ENCODE measurements at regions not wholly inside any gene's neighbourhood (a gene's known extent, or its start where the extent isn't known, plus 50 kb on each side); places are given as distances from the start of the nearest gene placed in this dataset.
"Not testable (repeated sequence)": the region's sequence is repeated elsewhere in the genome, so short reads cannot be mapped to it uniquely, and the experiment has no call there.

DNA sequence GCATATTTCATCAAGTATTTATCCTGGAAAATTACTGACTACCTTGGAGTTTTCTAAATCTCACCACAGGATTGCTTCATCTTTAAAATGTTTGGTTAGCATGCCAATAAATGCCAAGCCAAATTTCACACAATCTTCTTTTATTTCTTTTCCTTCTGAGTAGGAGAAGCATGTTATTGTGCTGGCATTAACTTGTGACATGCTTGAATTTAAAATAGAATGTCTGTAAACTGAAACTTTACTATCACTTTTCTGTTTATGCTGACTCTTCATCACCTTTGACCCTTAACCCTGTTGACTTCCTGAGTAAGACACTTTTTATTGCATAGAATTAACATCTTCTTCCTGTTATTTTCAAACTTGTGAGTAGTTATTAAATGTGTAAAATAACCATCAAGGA lies 56.2 kb upstream of the LRRTM4 start:
- DNase-seq (ENCODE audit: low spot score), result no peak

DNA sequence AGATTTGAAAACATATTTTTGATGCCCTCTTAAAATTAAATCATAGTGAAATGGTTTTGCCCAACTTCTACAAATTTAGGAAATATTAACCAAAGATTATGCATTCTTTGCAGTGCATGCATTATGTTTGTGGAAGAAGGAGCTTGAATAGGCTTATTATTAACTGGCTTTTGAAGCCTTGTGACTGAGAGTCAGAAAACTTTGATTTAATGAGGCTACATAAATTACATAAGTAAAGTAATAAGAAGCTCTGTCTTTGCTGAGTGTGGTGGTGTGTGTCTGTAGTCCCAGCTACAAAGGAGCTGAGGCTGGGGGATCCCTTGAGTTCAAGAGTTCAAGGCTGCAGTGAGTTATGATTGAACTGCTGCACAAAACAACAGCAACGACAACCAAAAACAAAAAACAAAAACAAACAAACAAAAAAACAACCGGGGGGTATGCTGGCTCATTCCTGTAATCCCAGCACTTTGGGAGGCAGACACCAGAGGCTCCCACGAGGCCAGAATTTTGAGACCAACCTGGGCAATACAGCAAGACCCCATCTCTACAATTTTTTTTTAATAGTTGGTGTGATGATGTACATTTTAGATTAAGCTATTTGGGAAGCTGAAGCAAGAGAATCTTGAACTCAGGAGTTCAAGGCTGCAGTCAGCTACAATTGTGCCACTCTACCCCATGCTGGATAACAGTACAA lies 57.0 kb upstream of the LRRTM4 start:
- DNase-seq (ENCODE audit: low spot score), result no peak

DNA sequence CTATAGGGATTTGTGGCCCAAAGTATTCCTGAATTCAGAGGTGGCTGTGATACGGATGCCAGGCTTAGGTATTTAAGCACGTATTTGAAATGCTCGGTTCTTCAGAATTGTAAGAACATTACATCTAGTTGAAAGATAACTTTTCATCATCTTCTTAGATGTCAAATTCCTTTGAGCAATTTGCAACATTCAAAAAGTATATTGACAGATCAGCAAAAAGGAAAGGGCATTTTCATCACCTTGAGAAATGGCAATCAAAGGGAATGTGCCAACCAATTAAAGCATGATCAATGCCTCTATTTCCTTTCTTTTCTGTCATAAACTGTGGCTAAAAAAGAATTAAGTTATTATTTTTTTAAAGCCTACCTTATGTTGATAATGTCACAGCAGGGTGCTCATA lies 66.3 kb upstream of the LRRTM4 start:
- DNase-seq (ENCODE audit: low spot score), result no peak

DNA sequence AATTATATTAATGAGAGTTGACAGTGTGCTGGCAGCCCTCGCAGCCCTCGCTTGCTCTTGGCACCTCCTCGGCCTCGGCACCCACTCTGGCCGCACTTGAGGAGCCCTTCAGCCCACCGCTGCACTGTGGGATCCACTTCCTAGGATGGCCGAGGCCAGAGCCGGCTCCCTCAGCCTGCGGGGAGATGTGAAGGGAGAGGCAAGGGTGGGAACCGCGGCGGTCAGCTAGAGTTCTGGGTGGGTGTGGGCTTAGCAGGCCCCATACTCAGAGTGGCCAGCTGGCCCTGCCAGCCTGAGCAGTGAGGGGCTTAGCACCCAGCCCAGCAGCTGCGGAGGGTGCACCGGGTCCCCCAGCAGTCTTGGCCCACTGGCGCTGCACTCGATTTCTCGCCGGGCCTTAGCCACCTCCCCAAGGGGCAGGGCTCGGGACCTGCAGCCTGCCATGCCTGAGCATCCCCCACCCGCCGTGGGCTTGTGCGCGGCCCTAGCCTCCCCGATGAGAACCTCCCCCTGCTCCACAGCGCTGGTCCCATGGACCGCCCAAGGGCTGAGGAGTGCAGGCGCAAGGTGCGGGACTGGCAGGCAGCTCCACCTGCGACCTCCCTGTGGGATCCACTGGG lies 68.2 kb upstream of the LRRTM4 start:
- peak; percentile 34 for DNase-seq (ENCODE audit: low spot score)

GRCh38 chr2:77592955-77593354 lies 70.8 kb upstream of the LRRTM4 start:
- DNase-seq (ENCODE audit: low spot score), result peak; percentile 73

GRCh38 chr2:77602771-77603170 lies 80.6 kb upstream of the LRRTM4 start:
- DNase-seq (ENCODE audit: low spot score), result no peak

GRCh38 chr2:77604953-77605929 lies 83.1 kb upstream of the LRRTM4 start:
- no peak for DNase-seq (ENCODE audit: low spot score)

GRCh38 chr2:77608510-77608909 lies 86.3 kb upstream of the LRRTM4 start:
- DNase-seq (ENCODE audit: low spot score), result no peak

DNA sequence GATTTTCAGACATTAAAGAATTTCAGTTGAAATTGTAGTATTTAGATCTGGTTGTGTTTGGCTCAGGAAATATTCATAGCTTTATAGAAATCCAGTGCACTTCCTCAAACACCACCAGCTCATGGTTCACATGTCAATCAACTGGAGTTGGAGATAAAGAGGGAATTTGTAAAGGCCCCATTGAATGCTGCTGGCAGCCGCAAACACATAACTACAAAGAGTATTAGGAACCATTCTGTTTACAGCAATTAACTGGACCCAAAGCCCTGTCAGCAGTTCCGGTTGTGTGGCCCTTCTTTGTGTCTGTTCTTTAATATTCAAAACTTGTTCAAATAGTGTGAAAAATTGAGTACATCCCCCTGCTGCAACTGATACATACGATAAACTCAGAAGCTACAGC lies 107.4 kb upstream of the LRRTM4 start:
- no peak for DNase-seq (ENCODE audit: low spot score)

GRCh38 chr2:77631007-77631406 lies 108.8 kb upstream of the LRRTM4 start:
- DNase-seq (ENCODE audit: low spot score), result no peak

- no peak for DNase-seq (ENCODE audit: low spot score)
Measured at GRCh38 chr2:77633601-77634000, 111.4 kb upstream of the LRRTM4 start.

- no peak for DNase-seq (ENCODE audit: low spot score)
Measured at GRCh38 chr2:77640924-77641323, 118.7 kb upstream of the LRRTM4 start.

- DNase-seq (ENCODE audit: low spot score), result no peak
Measured at GRCh38 chr2:77642339-77642738, 120.2 kb upstream of the LRRTM4 start.

DNA sequence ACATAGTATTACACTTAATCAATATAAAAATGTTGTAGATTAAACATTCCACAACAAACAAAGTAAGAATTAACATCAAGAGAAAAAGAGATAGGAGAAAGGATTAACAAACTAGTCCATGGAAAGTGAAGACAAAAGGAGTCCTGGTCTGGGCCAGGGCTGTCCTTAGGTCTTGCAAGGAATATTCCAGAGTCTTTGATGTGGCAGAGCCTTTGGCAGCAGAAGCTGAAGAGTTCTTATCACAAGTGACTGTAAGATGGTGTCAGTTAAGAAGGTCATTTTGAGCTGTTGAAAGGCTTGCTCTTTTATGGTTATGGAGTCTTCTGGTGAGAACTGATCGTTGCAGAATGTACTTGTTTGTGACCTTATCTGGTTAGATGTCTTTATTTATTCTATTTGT lies 127.7 kb upstream of the LRRTM4 start:
- no peak for DNase-seq (ENCODE audit: low spot score)

DNA sequence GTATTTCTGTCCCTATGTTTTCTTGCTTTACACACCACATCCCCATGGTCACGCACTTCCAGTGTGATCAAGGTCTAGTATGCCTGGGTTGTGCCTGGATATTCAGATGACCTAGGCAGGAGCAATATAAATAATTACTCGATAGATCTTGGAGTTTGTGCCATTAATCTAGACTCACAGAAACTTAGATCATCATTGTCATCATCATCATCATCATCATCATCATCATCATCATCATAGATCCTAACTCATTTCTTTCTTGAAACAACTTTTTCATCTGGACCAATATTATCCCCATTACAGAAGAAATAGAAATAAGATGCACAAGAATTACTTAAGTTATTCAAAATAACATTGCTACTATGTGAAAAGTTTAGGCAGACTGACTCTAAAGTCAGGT lies 130.3 kb upstream of the LRRTM4 start:
- DNase-seq (ENCODE audit: low spot score), result no peak

- no peak for DNase-seq (ENCODE audit: low spot score)
Measured at GRCh38 chr2:77664491-77664890, 142.3 kb upstream of the LRRTM4 start.

GRCh38 chr2:77666251-77666980 lies 144.2 kb upstream of the LRRTM4 start:
- DNase-seq (ENCODE audit: low spot score), result no peak

- DNase-seq (ENCODE audit: low spot score), result not testable (repeated sequence)
Measured at GRCh38 chr2:77684543-77685319, 162.6 kb upstream of the LRRTM4 start.

DNA sequence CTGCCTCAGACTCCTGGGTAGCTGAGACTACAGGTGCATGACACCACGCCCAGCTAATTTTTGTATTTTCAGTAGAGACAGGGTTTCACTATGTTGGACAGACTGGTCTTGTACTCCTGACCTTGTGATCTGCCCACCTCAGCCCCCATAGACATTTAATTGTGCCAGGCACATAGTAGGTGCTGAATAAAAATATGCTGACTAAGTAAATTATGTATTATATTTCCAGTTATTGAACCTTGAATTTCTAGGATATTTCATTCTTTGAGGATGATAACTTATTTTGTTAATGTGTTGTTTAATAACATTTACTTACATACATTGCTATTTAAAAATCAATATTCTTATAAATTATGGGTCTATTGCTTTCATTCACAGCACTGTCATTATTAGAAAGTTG lies 190.4 kb upstream of the LRRTM4 start:
- no peak for DNase-seq (ENCODE audit: low spot score)

DNA sequence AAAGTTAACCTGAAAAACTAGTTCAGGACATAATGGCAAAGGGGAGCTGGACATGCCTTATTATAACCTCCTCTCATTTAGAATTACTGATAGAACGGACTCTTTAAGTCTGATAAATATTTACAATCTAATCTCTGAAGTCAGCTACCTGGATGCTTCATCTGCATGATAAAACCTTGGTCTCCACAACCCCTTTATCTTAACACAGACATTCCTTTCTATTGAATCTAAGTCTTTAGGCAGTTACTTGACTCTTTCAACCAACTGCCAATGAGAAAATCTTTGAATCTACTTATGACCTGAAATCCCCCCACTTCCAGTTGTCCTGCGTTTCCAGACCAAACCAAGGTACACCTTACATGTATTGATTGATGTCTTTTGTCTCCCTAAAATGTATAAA lies 191.2 kb upstream of the LRRTM4 start:
- DNase-seq (ENCODE audit: low spot score), result no peak

- DNase-seq (ENCODE audit: low spot score), result no peak
Measured at GRCh38 chr2:77720115-77720514, 197.9 kb upstream of the LRRTM4 start.

Measured in ecto neural progenitor cell (in vitro differentiated cells).